Peyer's patch (tissue), 4 donors: ENCODE measurements at regions not wholly inside any gene's neighbourhood (a gene's known extent, or its start where the extent isn't known, plus 50 kb on each side); places are given as distances from the start of the nearest gene placed in this dataset.

ENCODE experiments used
- CTCF ChIP-seq, 6 experiments: fragments of 450-650 bp in 4 of 6; fragments of 200-600 bp in 2 of 6; sonication (generic) in 1 of 6; IDR thresholded peaks; one replicate each; pipeline ENCODE4 v1.5.1; 2017 to 2019; ENCODE audit warnings: antibody characterized with exemption in 6 of 6, mild to moderate bottlenecking in 3 of 6, moderate library complexity in 1 of 6
- POLR2A ChIP-seq, 2 donors: fragments of 450-650 bp; IDR thresholded peaks; one replicate each; pipeline ENCODE4 v1.5.1; 2017; ENCODE audit warnings: antibody characterized with exemption in 2 of 2, mild to moderate bottlenecking in 2 of 2, moderate library complexity in 2 of 2

- TF ChIP-seq CTCF (IDR thresholded peaks at IDR 0.05) (no peak), POLR2A (IDR thresholded peaks at IDR 0.05) (no peak)
These were observed 185.4 kb downstream of the BCAS1 start for GRCh38 chr20:53884859-53885541.
